ENCODE measurements at regions not wholly inside any gene's neighbourhood (a gene's known extent, or its start where the extent isn't known, plus 50 kb on each side); places are given as distances from the start of the nearest gene placed in this dataset.

DNA sequence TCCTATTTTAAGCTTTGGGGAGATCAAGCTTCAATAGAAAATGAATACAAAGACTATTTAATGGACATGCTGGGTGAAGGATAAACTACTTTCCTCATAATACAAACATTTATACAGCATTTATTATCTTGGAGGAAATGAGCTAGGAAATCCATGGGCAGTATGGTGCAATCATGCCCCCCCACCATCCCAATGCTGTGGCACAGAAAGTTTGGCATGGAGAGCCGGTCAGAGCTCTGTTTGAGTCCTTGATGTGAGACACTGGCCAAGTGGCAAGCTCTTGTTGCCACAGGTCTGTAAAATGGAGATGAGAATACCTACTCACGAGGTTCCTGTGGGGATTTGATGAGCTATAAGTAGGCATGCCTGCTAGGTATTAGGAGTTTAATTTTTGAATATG is 120.6 kb downstream of the MAB21L3 start:
- TF ChIP-seq CTCF (IDR thresholded peaks at IDR 0.05 in 4 of 5, conservative IDR thresholded peaks at IDR 0.05 in 1 of 5) (no peak), POLR2A (IDR thresholded peaks at IDR 0.05) (no peak)
